GM23338 (cell line): ENCODE measurements at regions not wholly inside any gene's neighbourhood (a gene's known extent, or its start where the extent isn't known, plus 50 kb on each side); places are given as distances from the start of the nearest gene placed in this dataset.

ENCODE experiments used
- TF ChIP-seq, protein P1 (sequence below), 2 experiments: fragments of 200-600 bp in 1 of 2; sonication (generic) in 1 of 2; conservative IDR thresholded peaks; 2 replicates each; pipeline versions ENCODE4 v1.5.1 to v1.6.1; 2016 to 2017; ENCODE audit warnings: antibody characterized with exemption in 2 of 2, low read depth in 2 of 2, mild to moderate bottlenecking in 2 of 2, moderate library complexity in 1 of 2
- TF ChIP-seq, protein P2 (sequence below): IDR thresholded peaks from 2 replicates; pipeline ENCODE4 v1.6.1; 2016; ENCODE audit warnings: antibody characterized with exemption

DNA sequence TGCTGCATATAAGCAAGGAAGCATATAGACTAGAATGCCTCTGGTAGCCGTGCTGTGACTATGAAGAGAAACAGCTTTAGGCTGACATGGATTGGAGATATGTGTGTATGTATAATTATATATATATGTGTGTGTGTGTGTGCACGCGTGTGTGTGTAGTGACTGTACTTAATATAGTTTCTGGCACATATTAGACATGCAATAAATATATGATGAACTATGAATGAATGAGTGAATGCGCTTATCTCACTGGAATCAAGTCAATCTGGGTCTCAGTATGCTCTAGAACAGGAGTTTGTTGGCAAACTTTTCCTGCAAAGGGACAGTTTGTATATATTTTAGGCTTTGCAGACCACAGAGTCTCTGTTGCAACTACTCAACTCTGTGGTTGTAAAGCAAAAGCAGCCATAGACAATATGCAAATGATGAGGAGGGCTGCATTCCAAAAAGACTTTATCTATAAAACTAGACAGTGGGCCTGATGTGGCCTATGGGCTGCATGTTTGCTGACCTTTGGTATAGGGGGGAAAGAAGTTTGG, 482.9 kb upstream of the USP24 start:
- TF ChIP-seq, protein P1, sequence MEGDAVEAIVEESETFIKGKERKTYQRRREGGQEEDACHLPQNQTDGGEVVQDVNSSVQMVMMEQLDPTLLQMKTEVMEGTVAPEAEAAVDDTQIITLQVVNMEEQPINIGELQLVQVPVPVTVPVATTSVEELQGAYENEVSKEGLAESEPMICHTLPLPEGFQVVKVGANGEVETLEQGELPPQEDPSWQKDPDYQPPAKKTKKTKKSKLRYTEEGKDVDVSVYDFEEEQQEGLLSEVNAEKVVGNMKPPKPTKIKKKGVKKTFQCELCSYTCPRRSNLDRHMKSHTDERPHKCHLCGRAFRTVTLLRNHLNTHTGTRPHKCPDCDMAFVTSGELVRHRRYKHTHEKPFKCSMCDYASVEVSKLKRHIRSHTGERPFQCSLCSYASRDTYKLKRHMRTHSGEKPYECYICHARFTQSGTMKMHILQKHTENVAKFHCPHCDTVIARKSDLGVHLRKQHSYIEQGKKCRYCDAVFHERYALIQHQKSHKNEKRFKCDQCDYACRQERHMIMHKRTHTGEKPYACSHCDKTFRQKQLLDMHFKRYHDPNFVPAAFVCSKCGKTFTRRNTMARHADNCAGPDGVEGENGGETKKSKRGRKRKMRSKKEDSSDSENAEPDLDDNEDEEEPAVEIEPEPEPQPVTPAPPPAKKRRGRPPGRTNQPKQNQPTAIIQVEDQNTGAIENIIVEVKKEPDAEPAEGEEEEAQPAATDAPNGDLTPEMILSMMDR (conservative IDR thresholded peaks at IDR 0.05; ENCODE audit: low read depth in 2 of 2), result no peak
- TF ChIP-seq, protein P2, sequence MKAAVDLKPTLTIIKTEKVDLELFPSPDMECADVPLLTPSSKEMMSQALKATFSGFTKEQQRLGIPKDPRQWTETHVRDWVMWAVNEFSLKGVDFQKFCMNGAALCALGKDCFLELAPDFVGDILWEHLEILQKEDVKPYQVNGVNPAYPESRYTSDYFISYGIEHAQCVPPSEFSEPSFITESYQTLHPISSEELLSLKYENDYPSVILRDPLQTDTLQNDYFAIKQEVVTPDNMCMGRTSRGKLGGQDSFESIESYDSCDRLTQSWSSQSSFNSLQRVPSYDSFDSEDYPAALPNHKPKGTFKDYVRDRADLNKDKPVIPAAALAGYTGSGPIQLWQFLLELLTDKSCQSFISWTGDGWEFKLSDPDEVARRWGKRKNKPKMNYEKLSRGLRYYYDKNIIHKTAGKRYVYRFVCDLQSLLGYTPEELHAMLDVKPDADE, result no peak
